Kidney (tissue), 13 donors: ENCODE measurements at regions not wholly inside any gene's neighbourhood (a gene's known extent, or its start where the extent isn't known, plus 50 kb on each side); places are given as distances from the start of the nearest gene placed in this dataset.
A peak's percentile ranks its signal among the peaks of the same experiment; 100 is the strongest.

Experiments used
- DNase-seq, 5 donors: peaks; one replicate each; pipeline ENCODE4 v3.0.0-alpha.2; 2013 to 2020
- FAIRE-seq: peaks from 2 replicates; lab custom pipeline; 2012; peaks lifted over from hg19 to GRCh38; lab: Jason Lieb, UNC
- H3K27ac ChIP-seq, 2 donors: one replicate each; pipeline ENCODE4 v1.7.0; 2013; ENCODE audit warnings: low read depth in 2 of 2, low read length in 2 of 2, inconsistent platforms in 1 of 2
- H3K27me3 ChIP-seq: one replicate; pipeline ENCODE4 v1.7.1; 2013; ENCODE audit warnings: low read length, inconsistent platforms; ENCODE audit not compliant: control insufficient read depth, insufficient read depth
- H3K36me3 ChIP-seq, 3 donors: one replicate each; pipeline versions ENCODE4 v1.7.0 to v1.7.1; 2013; ENCODE audit warnings: low read length in 3 of 3, control low read depth in 1 of 3, inconsistent platforms in 1 of 3; ENCODE audit not compliant: insufficient read depth in 3 of 3, control insufficient read depth in 2 of 3
- H3K4me1 ChIP-seq, 3 donors: one replicate each; pipeline versions ENCODE4 v1.7.0 to v1.7.1; 2013; ENCODE audit warnings: low read length in 3 of 3, inconsistent platforms in 1 of 3, low read depth in 1 of 3; ENCODE audit not compliant: control insufficient read depth in 2 of 3, insufficient read depth in 2 of 3
- H3K4me3 ChIP-seq, 3 donors: one replicate each; pipeline versions ENCODE4 v1.7.0 to v1.8.1; 2013; ENCODE audit warnings: low read length in 3 of 3, control low read depth in 1 of 3, inconsistent platforms in 1 of 3
- H3K9ac ChIP-seq, 3 donors: one replicate each; pipeline versions ENCODE4 v1.7.0 to v1.7.1; 2013; ENCODE audit warnings: low read length in 3 of 3, control low read depth in 1 of 3, inconsistent platforms in 1 of 3
- H3K9me3 ChIP-seq, 3 donors: one replicate each; pipeline versions ENCODE4 v1.7.0 to v1.7.1; 2013; ENCODE audit warnings: low read length in 3 of 3, control low read depth in 1 of 3, inconsistent platforms in 1 of 3; ENCODE audit not compliant: control insufficient read depth in 2 of 3, insufficient read depth in 1 of 3
- CTCF ChIP-seq: IDR thresholded peaks from 3 replicates; pipeline ENCODE4 v1.5.1; 2012; ENCODE audit warnings: mild to moderate bottlenecking, moderate library complexity, borderline replicate concordance; ENCODE audit not compliant: insufficient read depth; ENCODE audit errors: extremely low read depth
- intact Hi-C: fragments of 100-400 bp; cut with DNase I; formaldehyde crosslinking; loops from one replicate; pipeline ENCODE4 v1.11.1; 2022
- donor health status: control.
- donor health status: control.
- donor health status: control.
- donor health status: control.
- donor health status: control.
- donor health status: DM: yes; HTN: yes; CAD: no.
- donor health status: Normal renal cell carcinoma (clear cell type).

- no peaks in the 10 kb centered on the region for H3K4me1 ChIP-seq
- intact Hi-C loops: no loop called here
- H3K27ac ChIP-seq: no peak overlapping the region
- FAIRE-seq: no peak
- no peaks in the 10 kb centered on the region for H3K36me3 ChIP-seq
- DNase-seq: peak in 1 of 5 donors; percentile 17
- H3K9me3 ChIP-seq: no peaks in the 10 kb centered on the region
- no peak overlapping the region for H3K9ac ChIP-seq
- H3K27me3 ChIP-seq: no peaks in the 10 kb centered on the region
- no peak for TF ChIP-seq CTCF
- H3K4me3 ChIP-seq: no peak overlapping the region
Observed at GRCh38 chr10:36171556-36171952, 529.5 kb upstream of the FZD8 start.

GRCh38 chr10:36170943-36171501 lies 528.9 kb upstream of the FZD8 start:
- Histone ChIP-seq H3K27ac (no peak overlapping the region), H3K9ac (no peak overlapping the region), H3K9me3 (no peaks in the 10 kb centered on the region), H3K27me3 (no peaks in the 10 kb centered on the region), H3K4me1 (no peaks in the 10 kb centered on the region), H3K36me3 (no peaks in the 10 kb centered on the region), H3K4me3 (no peak overlapping the region)
- no peak for TF ChIP-seq CTCF
- intact Hi-C loops: no loop called here
- no peak for FAIRE-seq
- DNase-seq: no peak

GRCh38 chr10:36170142-36170719 lies 528.1 kb upstream of the FZD8 start:
- H3K27ac ChIP-seq: no peak overlapping the region
- FAIRE-seq (no peak), DNase-seq (no peak)
- H3K9me3 ChIP-seq: no peaks in the 10 kb centered on the region
- no peaks in the 10 kb centered on the region for H3K27me3 ChIP-seq
- TF ChIP-seq CTCF: no peak
- no peak overlapping the region for H3K9ac ChIP-seq
- H3K36me3 ChIP-seq: no peaks in the 10 kb centered on the region
- H3K4me1 ChIP-seq: no peaks in the 10 kb centered on the region
- H3K4me3 ChIP-seq: no peak overlapping the region
- intact Hi-C loops: no loop called here

GRCh38 chr10:36168777-36169176 lies 526.7 kb upstream of the FZD8 start:
- DNase-seq (no peak), FAIRE-seq (no peak)
- Histone ChIP-seq H3K4me1 (no peaks in the 10 kb centered on the region), H3K9me3 (no peaks in the 10 kb centered on the region), H3K9ac (no peak overlapping the region), H3K4me3 (no peak overlapping the region), H3K36me3 (no peaks in the 10 kb centered on the region), H3K27ac (no peak overlapping the region), H3K27me3 (no peaks in the 10 kb centered on the region)
- no peak for TF ChIP-seq CTCF
- intact Hi-C loops: no loop called here
